GM18517 (cell line): ENCODE measurements at regions not wholly inside any gene's neighbourhood (a gene's known extent, or its start where the extent isn't known, plus 50 kb on each side); places are given as distances from the start of the nearest gene placed in this dataset.

Experiments
- ATAC-seq: cut with Tn5 transposase; IDR thresholded peaks from one replicate; pipeline ENCODE4 v1.9.1; 2021; ENCODE audit warnings: mild to moderate bottlenecking, moderate library complexity; ENCODE audit not compliant: unreplicated experiment

GRCh38 chr1:4344065-4344732 lies 310.2 kb upstream of the AJAP1 start:
- no peak for ATAC-seq

GRCh38 chr1:4345094-4345493 lies 309.3 kb upstream of the AJAP1 start:
- ATAC-seq: no peak

DNA sequence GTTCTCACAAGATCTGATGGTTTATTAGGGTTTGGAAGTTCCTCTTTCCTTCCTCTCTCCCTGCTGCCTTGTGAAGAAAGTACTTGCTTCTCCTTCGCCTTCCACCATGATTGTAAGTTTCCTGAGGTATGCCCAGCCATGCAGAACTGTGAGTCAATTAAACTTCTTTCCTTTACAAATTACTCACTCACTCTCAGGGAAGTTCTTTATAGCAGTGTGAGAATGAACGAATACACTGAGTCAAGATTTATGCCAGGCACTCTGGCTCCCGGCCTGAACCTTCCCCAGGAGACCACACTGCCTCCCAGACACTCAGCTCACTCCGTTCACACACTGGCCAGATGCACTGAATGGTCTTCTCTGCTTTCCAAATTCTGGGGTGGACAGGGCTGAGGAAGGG lies 308.3 kb upstream of the AJAP1 start:
- no peak for ATAC-seq

- no peak for ATAC-seq
Observed at GRCh38 chr1:4351453-4351852, 303.0 kb upstream of the AJAP1 start.

DNA sequence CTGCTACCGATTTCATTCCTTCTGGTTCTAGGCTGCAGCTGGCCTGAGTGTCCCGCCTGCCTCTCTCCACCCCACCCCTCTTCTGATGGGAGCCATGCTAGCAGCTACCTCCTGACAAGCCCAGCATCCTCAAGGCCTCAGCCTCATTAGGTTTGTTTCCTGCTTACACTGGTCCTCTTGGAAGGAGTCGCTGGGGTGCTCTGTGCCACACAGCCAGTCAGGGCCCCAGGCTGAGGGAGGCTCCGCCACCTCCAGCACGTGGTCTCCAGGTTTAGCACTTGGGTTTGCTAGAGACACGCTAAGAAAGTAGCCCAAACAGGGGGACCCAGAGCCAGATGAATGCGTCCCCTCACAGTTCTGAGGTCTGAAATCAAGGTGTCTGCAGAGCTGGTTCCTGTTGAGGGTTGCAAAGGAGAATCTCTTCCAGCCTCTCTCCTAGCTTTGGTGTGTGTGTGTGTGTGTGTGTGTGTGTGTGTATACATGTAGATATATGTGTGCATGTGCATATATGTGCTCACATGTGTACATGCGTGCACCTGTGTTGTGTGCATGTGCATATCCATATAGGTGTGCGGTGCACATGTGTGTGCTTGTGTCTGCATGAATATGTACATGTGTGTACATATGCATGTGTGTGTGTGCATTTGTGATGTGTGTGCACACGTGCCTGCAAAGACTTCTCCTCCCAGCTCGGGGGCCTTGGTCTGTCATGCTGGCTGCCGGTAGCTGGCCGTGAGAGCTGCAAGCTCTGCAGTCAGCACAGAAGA lies 301.1 kb upstream of the AJAP1 start:
- no peak for ATAC-seq

DNA sequence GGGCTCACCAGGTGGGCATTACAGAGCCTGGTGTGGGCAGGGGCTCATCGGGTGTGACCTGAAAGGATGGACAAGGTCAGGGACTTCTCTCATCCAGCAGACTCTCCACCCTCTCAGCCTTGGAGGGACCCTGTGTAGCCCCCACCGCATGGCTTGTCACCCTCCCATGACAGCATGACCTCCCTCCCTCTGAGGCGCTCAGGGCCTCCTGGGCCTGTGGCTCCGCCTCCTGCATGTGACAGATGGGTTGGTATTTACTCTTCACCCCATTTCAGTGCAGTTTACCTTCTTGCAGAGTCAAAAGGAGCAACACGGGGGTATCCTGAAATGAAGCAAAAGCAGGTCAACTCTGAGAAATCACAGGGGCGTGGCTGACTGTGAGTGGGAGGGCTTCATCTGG lies 298.6 kb upstream of the AJAP1 start:
- ATAC-seq: no peak

- ATAC-seq: no peak
Observed at GRCh38 chr1:4362314-4363044, 291.9 kb upstream of the AJAP1 start.

DNA sequence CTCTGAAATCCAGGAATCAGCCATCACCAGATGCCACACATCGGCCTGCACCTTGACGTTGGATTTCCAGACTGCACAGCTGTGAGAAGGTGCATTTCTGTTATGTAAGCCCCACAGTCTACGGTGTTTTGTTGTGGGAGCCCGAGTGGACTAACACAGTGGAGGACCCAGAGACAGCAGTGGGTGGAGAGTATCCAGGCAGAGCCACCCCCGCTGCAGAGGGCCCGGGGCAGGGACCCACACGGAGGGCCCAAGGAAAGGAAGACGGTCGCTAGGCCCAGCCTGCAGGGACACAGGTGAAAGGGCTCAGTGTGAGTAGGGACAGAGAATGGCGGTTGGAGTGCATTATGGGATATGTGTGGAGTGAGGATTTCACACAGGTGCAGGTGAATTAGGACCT lies 288.3 kb upstream of the AJAP1 start:
- ATAC-seq: no peak

- ATAC-seq: no peak
Observed at GRCh38 chr1:4367230-4367777, 287.1 kb upstream of the AJAP1 start.

GRCh38 chr1:4369335-4369734 lies 285.1 kb upstream of the AJAP1 start:
- no peak for ATAC-seq

DNA sequence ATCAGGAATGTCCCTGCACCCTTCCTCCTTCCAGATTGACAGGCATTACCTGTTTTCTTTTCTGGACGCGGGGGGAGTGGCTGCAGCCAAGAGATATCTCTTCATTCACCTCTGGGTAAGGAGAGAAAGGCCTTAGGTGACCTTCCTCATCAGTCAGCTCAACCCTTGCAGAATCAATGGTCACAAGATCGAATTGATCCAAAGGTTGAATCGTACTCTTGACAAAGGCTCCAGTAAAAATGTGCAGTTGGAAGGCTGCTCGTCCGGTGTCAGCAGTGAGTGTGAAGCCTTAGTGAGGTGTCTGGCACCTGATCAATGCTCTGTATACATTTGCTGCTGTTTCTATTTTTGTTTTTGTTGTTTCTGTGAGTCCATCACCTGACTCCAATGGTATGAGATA lies 282.6 kb upstream of the AJAP1 start:
- ATAC-seq: no peak

- ATAC-seq: no peak
Observed at GRCh38 chr1:4375812-4376211, 278.6 kb upstream of the AJAP1 start.

GRCh38 chr1:4379451-4380175 lies 274.8 kb upstream of the AJAP1 start:
- ATAC-seq: no peak

DNA sequence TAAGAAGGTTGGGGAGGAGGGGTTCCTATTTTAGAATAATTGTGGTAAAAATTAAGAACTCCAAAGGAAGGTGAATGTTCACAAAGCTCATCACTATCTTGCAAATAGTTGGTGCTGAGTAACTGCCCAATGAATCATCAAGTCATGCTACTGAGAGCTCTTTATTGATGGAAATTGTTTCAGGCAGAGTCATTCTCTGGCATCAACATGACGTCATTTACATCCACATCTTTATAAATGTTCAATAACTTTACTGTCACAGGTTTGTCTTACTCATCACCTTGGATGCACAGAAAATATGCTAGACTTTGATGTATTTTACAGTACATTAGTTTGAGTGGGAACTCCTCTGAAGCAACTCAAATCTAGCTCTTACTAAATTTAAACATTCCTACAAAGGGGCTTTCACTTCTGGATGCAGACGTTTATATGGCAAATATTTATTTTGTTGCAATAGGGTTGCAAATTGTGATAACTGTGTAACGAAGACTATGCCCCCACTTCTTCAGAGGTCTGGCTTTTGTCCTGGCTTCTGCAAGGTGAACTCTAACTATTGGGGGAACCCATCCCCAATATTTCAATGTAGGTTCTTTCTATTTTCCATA lies 273.7 kb upstream of the AJAP1 start:
- ATAC-seq: no peak

GRCh38 chr1:4393191-4393590 lies 261.2 kb upstream of the AJAP1 start:
- ATAC-seq: no peak

DNA sequence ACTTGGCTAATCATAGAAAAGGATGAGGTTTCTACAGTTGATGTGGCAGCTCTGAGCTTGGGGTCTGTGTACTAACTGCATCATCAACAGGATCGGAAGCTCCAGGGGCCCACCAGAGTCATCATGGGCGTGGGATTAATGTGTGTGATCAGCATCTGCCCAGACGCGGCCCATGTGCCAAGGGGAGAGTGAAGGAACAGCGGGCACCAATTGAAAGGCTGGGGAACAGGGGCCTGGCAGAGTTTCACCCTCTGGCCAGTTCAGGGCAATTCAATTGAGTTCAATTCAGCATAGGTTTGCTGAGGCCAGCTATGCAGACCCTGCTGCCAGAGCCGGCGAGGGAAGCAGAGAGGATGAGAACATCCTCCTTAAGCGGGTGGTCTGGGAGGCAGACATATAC lies 260.0 kb upstream of the AJAP1 start:
- ATAC-seq: no peak

DNA sequence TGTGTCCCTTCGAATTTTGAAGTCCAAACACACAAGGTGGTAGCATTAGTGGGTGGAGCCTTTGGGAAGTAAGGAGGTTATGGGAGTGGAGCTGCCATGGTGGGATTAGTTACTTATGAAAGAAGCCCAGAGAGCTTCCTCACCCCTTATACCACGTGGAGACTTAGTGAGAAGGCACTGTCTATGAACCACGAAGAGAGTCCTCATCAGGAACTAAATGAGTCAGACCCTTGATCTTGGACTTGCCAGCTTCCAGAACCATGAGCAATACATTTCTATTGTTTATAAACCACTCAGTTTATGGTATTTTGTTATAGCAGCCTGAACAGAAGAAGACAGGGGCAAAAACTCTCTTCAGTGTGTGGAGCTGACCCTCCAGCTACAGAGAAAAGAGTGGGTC lies 259.3 kb upstream of the AJAP1 start:
- no peak for ATAC-seq

DNA sequence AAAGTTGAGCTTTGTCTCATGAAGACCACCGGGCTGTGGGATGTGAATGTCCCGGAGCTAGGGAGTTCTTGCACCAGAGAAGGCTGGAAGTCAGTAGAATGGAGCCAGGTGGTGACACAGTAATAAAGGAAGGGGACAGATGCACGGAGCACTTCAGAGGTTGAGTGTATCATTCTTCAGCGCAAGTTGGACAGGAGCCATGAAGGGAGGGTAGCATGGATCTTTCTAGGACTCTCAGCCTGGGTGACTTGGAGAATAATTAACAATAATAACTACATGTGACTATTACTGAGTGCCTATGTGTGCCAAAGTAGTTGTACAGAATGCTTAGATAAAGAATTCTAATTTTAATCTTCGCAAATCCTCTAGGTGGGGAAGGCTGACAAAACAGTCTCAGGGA lies 258.7 kb upstream of the AJAP1 start:
- no peak for ATAC-seq

GRCh38 chr1:4396551-4396950 lies 257.9 kb upstream of the AJAP1 start:
- no peak for ATAC-seq

DNA sequence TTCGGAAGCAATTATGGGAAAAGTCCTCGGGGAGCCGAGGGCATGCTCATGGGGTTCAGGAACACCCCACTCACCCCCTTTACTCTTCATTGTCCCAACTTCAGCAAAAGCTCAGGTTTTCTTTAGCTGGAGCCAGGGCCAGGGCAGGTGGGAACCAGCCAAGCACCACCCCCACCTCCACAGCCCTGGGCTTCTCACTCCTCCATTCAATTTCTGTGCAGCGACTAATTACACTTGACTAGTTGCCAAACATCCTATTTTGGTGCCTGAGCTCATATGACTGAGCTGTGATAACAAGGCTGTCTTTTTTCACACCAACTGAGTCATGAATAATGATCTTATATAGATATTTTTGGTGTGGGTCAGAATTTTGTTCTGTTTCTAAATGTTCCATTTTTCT lies 257.2 kb upstream of the AJAP1 start:
- no peak for ATAC-seq

DNA sequence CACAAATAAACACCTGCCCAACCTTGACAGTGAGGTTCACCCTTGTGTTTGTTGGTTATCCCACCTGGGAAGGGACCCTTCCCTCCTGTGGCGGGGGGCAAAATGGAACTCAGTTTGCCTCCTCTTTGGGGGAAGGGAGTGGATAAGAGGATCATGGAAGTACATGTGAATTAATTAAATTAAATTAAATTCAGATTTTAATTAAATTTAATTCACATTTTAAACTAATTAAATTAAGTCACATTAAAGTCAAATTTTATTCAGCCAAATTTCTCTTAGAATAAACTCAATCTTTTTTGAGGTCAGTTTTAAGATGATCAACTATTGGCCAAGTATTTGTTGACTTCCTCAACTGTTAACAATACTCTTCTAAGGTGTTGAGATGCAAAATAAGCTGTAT lies 252.4 kb upstream of the AJAP1 start:
- ATAC-seq: no peak
